ENCODE measurements at regions not wholly inside any gene's neighbourhood (a gene's known extent, or its start where the extent isn't known, plus 50 kb on each side); places are given as distances from the start of the nearest gene placed in this dataset.

DNA sequence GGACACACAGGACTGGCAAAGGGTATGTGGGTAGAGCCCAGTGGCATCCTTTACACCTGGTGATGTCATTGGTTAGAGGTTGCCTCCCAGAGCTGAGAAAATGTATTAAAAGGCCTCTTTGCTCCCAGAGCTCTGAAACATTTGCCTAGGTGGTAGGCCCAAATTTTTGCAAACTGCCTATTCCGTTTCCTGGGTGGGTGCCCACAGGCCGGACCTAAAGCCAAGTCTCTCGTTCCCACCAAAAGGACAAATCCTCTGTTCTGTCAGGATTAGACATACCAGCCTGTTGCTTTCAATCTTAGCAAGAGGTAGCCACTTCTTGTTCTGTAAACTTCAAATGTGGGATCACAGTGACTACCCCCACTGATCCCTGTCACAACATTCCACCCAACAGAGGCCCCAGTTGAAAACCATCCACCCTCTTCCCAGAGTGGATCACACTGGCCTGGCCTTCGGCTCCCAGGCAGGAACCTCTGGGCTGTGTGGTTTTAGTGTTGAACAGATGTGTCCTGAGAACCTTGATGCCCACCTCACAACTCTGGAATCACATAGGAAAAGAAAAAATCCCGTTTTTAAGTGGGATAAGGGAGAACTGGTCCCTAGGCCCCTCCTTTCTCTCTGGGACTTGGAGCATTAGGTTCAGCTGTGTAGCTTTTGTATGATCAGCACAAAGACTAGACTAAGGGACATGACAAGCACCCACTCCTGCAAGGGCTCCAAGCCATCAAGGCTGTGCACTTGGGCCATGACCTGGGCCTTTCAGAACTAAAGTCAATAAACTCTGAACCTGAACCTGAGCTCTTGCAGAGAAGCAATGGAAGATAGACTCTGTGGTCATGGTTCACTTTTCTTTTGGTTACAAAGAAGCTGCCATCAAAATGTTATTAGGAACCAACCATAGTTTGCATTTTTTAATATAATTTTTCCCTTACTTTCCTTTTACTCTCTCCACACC lies 211.3 kb downstream of the CYP26B1 start:
- Histone ChIP-seq H3K4me3 (no peak overlapping the region), H3K4me2 (no peak overlapping the region)
- no peak overlapping the region for H3K27ac Mint-ChIP-seq

DNA sequence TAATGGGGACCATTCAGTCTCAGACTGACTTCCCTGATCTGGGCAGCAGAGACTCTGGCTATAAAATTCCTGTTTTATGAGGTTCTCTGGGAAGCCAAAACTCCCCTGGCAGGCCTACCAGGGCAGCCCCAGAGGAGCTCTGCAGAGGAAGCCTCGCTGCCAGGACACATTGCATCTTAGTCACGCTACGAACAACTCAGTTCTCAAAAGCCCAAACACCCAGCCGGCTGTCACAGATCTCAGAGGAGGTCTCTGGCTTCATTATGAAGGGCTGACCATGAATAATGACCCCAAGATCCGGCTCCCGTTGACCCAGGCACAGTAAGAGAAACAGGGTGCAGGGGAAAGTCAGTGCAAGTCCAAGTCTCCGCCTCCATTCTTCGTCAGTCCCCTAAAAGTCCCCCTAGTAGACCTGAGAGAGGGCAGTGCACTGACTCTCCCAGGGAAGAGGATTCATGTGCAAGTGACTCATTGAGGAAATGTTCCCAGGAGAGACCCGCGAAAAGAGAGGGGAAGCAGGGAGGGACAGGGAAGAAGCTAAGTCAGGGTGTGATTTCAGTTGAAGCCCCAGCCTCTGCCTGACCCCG lies 212.3 kb downstream of the CYP26B1 start:
- H3K27ac Mint-ChIP-seq, result no peak overlapping the region
- no peaks in the 10 kb centered on the region for H3K4me1 ChIP-seq

More for the DNA sequence above, 211.3 kb downstream of the CYP26B1 start:
- H2AFZ ChIP-seq (replicated peaks), result no peak overlapping the region
- no peak for TF ChIP-seq EZH2phosphoT487 (IDR thresholded peaks at IDR 0.05)
- TF ChIP-seq, protein P1, sequence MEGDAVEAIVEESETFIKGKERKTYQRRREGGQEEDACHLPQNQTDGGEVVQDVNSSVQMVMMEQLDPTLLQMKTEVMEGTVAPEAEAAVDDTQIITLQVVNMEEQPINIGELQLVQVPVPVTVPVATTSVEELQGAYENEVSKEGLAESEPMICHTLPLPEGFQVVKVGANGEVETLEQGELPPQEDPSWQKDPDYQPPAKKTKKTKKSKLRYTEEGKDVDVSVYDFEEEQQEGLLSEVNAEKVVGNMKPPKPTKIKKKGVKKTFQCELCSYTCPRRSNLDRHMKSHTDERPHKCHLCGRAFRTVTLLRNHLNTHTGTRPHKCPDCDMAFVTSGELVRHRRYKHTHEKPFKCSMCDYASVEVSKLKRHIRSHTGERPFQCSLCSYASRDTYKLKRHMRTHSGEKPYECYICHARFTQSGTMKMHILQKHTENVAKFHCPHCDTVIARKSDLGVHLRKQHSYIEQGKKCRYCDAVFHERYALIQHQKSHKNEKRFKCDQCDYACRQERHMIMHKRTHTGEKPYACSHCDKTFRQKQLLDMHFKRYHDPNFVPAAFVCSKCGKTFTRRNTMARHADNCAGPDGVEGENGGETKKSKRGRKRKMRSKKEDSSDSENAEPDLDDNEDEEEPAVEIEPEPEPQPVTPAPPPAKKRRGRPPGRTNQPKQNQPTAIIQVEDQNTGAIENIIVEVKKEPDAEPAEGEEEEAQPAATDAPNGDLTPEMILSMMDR (IDR thresholded peaks at IDR 0.05), result no peak
- no peak for TF ChIP-seq EZH2 (IDR thresholded peaks at IDR 0.05)
- no peaks in the 10 kb centered on the region for H3K4me1 Mint-ChIP-seq
- H3K9me3 ChIP-seq (ENCODE audit: low read depth), result no peaks in the 10 kb centered on the region
- no peak overlapping the region for H3K27ac ChIP-seq
- H3K4me1 ChIP-seq, result no peaks in the 10 kb centered on the region
- H3F3A ChIP-seq (ENCODE audit: low read depth), result no peaks in the 10 kb centered on the region
- H3K27me3 Mint-ChIP-seq (ENCODE audit: insufficient read depth, low read depth), result peaks cover 7% of the 10 kb centered on the region
- no peaks in the 10 kb centered on the region for H3K79me2 ChIP-seq (ENCODE audit: low read depth)
- no peak for DNase-seq (ENCODE audit: low spot score)
- no peak overlapping the region for H3K4me3 Mint-ChIP-seq
- no peaks in the 10 kb centered on the region for H3K36me3 ChIP-seq
- no peaks in the 10 kb centered on the region for H3K9me3 Mint-ChIP-seq
- H3K36me3 Mint-ChIP-seq, result no peaks in the 10 kb centered on the region
- H3K9ac ChIP-seq, result no peak overlapping the region
- H4K20me1 ChIP-seq (ENCODE audit: low read depth), result no peaks in the 10 kb centered on the region
- H3K27me3 ChIP-seq, result no peaks in the 10 kb centered on the region

DNA sequence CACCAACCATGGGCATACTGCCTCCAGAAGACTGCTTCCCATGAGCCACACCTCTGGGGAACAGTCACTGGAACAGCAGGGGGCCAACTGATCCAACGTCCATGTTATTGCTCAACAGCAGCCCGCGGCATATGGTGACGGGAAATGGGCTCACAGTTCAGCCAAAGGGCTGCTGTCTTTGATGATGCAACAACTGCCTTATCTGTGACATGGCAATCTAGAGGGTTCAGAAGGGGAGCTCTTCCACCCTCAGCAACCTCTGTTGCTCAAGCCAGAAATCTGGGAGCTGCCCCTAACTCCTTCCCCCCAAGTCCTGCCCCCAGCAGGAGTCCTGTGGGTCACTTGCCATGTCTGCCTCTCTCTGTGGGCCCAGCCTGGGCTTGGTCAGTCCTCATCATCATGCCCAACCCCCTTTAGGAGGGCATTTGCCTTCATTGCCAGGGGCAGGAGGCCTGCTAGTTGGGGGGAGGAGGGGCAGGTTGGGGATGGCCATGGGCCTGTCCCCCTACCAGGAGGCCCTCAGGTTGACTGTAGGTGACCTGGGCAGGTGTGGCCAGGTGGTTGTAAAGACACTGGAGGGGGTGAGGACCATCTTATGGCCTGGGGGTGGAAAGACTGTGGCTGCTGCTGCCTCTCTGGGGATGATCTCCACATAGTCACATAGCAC lies 212.9 kb downstream of the CYP26B1 start:
- Histone ChIP-seq H2AFZ (replicated peaks) (no peak overlapping the region), H3F3A (ENCODE audit: low read depth) (no peaks in the 10 kb centered on the region), H3K27ac (no peak overlapping the region), H3K4me3 (no peak overlapping the region), H3K4me2 (no peak overlapping the region), H3K9me3 (ENCODE audit: low read depth) (no peaks in the 10 kb centered on the region), H3K4me1 (no peaks in the 10 kb centered on the region), H3K79me2 (ENCODE audit: low read depth) (no peaks in the 10 kb centered on the region), H3K9ac (no peak overlapping the region), H4K20me1 (ENCODE audit: low read depth) (no peaks in the 10 kb centered on the region), H3K27me3 (no peaks in the 10 kb centered on the region), H3K36me3 (no peaks in the 10 kb centered on the region)
- no peak overlapping the region for H3K27ac Mint-ChIP-seq
- no peaks in the 10 kb centered on the region for H3K36me3 Mint-ChIP-seq
- peaks cover 7% of the 10 kb centered on the region for H3K27me3 Mint-ChIP-seq (ENCODE audit: insufficient read depth, low read depth)
- H3K4me3 Mint-ChIP-seq, result no peak overlapping the region
- no peaks in the 10 kb centered on the region for H3K9me3 Mint-ChIP-seq
- no peak for DNase-seq (ENCODE audit: low spot score)
- TF ChIP-seq EZH2 (IDR thresholded peaks at IDR 0.05) (no peak), EZH2phosphoT487 (IDR thresholded peaks at IDR 0.05) (no peak)
- TF ChIP-seq, protein P1 (IDR thresholded peaks at IDR 0.05), result no peak
- H3K4me1 Mint-ChIP-seq, result no peaks in the 10 kb centered on the region

More for the DNA sequence above, 212.3 kb downstream of the CYP26B1 start:
- Histone ChIP-seq H3F3A (ENCODE audit: low read depth) (no peaks in the 10 kb centered on the region), H3K79me2 (ENCODE audit: low read depth) (no peaks in the 10 kb centered on the region), H3K4me3 (no peak overlapping the region), H3K4me2 (no peak overlapping the region), H3K9ac (no peak overlapping the region), H3K36me3 (no peaks in the 10 kb centered on the region), H3K27me3 (no peaks in the 10 kb centered on the region), H4K20me1 (ENCODE audit: low read depth) (no peaks in the 10 kb centered on the region), H3K27ac (no peak overlapping the region), H3K9me3 (ENCODE audit: low read depth) (no peaks in the 10 kb centered on the region), H2AFZ (replicated peaks) (no peak overlapping the region)
- Mint-ChIP-seq H3K4me1 (no peaks in the 10 kb centered on the region), H3K4me3 (no peak overlapping the region), H3K27me3 (ENCODE audit: insufficient read depth, low read depth) (peaks cover 7% of the 10 kb centered on the region), H3K36me3 (no peaks in the 10 kb centered on the region), H3K9me3 (no peaks in the 10 kb centered on the region)
- TF ChIP-seq EZH2phosphoT487 (IDR thresholded peaks at IDR 0.05) (no peak), EZH2 (IDR thresholded peaks at IDR 0.05) (no peak)
- TF ChIP-seq, protein P1 (IDR thresholded peaks at IDR 0.05), result no peak
- DNase-seq (ENCODE audit: low spot score), result no peak

All from neural progenitor cell (in vitro differentiated cells).